ENCODE measurements at regions not wholly inside any gene's neighbourhood (a gene's known extent, or its start where the extent isn't known, plus 50 kb on each side); places are given as distances from the start of the nearest gene placed in this dataset.

DNA sequence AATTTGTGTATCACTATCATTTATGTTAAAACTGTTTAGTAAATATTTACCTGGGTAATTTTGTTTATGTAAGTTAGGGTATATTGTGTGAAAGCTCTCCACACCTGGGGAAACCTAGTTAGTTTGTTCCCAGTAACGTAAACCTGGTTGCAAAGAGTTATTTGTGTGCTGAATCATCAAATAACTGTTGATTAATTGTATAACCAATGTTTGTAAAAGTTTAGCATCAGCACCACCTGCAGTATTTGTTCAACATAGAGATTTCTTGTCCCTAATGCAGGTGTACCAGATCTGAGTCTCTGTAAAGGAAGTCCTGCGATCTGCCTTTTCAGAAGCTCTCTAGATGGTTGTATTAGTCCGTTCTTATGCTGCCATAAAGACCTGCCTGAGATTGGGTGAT, 440.4 kb downstream of the COL12A1 start:
- H3K4me3 ChIP-seq (ENCODE audit: low read depth, low read length), result no peak overlapping the region
- no peak for DNase-seq (ENCODE audit: low read depth)
- TF ChIP-seq, protein P1, sequence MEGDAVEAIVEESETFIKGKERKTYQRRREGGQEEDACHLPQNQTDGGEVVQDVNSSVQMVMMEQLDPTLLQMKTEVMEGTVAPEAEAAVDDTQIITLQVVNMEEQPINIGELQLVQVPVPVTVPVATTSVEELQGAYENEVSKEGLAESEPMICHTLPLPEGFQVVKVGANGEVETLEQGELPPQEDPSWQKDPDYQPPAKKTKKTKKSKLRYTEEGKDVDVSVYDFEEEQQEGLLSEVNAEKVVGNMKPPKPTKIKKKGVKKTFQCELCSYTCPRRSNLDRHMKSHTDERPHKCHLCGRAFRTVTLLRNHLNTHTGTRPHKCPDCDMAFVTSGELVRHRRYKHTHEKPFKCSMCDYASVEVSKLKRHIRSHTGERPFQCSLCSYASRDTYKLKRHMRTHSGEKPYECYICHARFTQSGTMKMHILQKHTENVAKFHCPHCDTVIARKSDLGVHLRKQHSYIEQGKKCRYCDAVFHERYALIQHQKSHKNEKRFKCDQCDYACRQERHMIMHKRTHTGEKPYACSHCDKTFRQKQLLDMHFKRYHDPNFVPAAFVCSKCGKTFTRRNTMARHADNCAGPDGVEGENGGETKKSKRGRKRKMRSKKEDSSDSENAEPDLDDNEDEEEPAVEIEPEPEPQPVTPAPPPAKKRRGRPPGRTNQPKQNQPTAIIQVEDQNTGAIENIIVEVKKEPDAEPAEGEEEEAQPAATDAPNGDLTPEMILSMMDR (conservative IDR thresholded peaks at IDR 0.05; ENCODE audit: low read depth, low read length), result no peak

DNA sequence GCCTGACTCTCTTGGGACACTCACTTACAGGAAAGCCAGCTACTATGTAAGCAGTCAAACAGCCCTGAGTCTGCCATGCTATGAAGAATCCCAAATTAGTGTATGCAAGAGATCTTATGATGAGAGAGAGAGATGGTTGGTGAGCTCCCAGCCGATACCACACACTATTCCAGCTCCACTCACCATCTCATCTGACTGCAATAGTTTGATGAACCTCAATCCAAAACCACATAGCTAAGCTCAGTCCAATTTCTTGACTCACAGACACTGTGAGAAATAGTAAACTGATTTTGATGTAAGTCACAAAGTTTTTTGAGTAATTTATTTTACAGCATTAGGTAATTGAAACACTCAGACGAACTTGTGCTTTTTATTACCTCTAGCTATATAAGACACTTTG, 441.4 kb downstream of the COL12A1 start:
- no peak for DNase-seq (ENCODE audit: low read depth)

DNA sequence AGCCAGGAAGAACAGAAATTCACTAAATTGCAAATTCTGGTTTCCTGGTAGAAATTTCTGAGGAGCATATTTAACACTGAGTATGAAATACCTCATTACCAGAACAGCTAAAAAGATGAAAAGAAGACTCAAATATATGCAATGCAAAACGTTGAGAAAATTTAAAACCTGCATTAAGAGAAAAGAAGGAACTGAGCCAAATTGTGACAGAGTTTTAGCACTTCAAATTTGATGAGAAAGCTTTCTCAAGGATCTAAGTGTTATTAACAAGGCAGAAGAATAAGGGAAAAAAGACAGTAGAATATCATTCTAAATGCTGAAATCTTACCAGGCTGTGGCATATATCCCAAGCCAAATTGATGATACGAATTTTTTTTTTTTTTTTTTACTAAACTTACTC, 443.0 kb downstream of the COL12A1 start:
- TF ChIP-seq, protein P1 (conservative IDR thresholded peaks at IDR 0.05; ENCODE audit: low read depth, low read length), result no peak
- no peak for DNase-seq (ENCODE audit: low read depth)
- no peak overlapping the region for H3K4me3 ChIP-seq (ENCODE audit: low read depth, low read length)

More for the DNA sequence above, 441.4 kb downstream of the COL12A1 start:
- TF ChIP-seq, protein P1 (conservative IDR thresholded peaks at IDR 0.05; ENCODE audit: low read depth, low read length), result no peak
- no peak overlapping the region for H3K4me3 ChIP-seq (ENCODE audit: low read depth, low read length)

DNA sequence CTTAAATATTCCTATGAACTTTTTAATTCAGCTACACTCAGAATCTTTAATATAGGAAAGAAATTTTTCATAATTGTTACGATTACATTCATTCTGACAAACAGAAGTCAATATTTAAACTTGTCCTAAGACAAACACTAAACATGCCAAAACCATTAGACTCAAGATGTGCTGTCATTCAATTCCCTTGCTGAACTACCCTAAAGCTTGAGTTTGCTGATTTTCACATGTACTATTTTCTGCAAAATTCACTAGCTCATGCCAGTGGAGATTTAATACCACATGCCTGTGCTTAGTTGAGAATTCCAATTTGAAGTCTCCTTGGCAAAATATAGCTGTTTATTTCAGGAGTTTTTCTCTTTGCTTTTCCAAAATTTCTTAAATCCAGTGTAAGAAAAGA, 448.0 kb downstream of the COL12A1 start:
- TF ChIP-seq, protein P1 (conservative IDR thresholded peaks at IDR 0.05; ENCODE audit: low read depth, low read length), result no peak
- H3K4me3 ChIP-seq (ENCODE audit: low read depth, low read length), result no peak overlapping the region
- DNase-seq (ENCODE audit: low read depth), result no peak

DNA sequence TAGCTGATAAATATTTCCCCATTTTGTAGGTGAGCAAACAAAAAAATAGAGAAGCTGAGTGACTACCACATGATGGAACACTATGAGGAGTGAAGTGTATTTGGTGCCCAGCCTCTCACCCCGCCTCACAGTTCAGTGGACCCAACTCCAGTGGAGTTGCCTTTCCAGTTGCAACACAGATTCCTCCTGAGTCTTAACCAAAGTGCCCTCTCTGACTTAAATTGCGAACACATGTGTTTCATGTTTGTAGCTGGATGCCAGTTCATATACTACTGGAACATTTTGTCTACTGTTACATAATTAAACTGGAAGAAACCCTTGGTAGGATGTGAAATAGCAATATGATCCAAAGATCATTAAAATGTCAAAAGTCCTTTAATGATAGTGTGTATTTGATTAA, 448.9 kb downstream of the COL12A1 start:
- no peak overlapping the region for H3K4me3 ChIP-seq (ENCODE audit: low read depth, low read length)
- TF ChIP-seq, protein P1 (conservative IDR thresholded peaks at IDR 0.05; ENCODE audit: low read depth, low read length), result no peak
- DNase-seq (ENCODE audit: low read depth), result no peak

DNA sequence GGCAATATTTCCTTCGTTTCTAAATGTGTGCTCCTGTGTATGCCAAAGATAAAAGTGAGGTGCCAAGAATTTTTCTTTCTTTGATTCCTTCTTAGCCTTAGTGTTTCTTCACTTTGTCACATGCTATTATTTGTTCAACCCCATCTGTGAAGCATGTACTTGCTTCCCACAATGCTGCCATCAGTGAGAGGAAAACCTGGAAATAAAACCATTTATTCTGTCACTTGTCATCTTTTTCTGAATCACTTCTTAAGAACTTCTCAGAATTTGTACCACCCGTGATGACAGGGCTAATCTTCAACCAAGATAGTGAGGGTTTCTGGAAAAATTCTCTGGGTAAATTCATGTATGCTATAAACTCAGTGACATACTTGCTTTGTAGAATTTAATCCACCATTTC, 450.1 kb downstream of the COL12A1 start:
- no peak for DNase-seq (ENCODE audit: low read depth)
- no peak overlapping the region for H3K4me3 ChIP-seq (ENCODE audit: low read depth, low read length)
- TF ChIP-seq, protein P1 (conservative IDR thresholded peaks at IDR 0.05; ENCODE audit: low read depth, low read length), result no peak

DNA sequence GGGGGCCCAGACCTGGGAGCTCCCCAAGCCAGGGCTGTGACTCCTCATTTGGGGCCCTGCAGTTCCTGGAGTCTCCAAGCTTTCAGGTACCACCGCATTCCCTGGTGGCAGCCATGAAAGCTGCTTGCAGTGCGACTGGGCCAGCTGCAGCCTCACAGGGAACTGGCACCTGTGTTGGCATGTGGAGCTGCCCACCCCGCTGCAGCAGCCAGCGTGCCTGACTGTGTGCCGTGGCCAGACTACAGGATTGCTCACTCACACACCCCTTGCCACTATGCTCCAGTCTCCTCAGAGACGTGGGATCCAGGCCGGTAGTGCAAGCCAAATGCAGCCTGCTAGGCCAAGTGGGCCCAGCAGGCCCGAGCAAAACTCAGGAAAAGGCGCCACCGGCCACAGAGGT, 450.7 kb downstream of the COL12A1 start:
- TF ChIP-seq, protein P1 (conservative IDR thresholded peaks at IDR 0.05; ENCODE audit: low read depth, low read length), result no peak
- no peak for DNase-seq (ENCODE audit: low read depth)
- no peak overlapping the region for H3K4me3 ChIP-seq (ENCODE audit: low read depth, low read length)
